Aorta (tissue), 5 donors: ENCODE measurements at regions not wholly inside any gene's neighbourhood (a gene's known extent, or its start where the extent isn't known, plus 50 kb on each side); places are given as distances from the start of the nearest gene placed in this dataset.

Experiments
- ATAC-seq: fragments of 200-7000 bp; cut with Tn5 transposase; one replicate; pipeline ENCODE4 v1.9.1; 2022; ENCODE audit warnings: moderate library complexity; ENCODE audit not compliant: low FRiP score
- DNase-seq, 2 donors: peaks; one replicate each; pipeline ENCODE4 v3.0.0-alpha.2; 2020
- H3K27ac ChIP-seq, 2 donors: one replicate each; pipeline ENCODE4 v1.5.1; 2013; ENCODE audit warnings: low read length in 2 of 2, mild to moderate bottlenecking in 2 of 2, moderate library complexity in 2 of 2, control low read depth in 1 of 2, inconsistent platforms in 1 of 2, low read depth in 1 of 2
- H3K27me3 ChIP-seq, 2 donors: one replicate each; pipeline ENCODE4 v1.6.1; 2013; ENCODE audit warnings: control low read depth in 1 of 2, low read length in 1 of 2, mild to moderate bottlenecking in 1 of 2, moderate library complexity in 1 of 2; ENCODE audit not compliant: insufficient read depth in 2 of 2, control insufficient read depth in 1 of 2
- H3K36me3 ChIP-seq, 2 donors: one replicate each; pipeline ENCODE4 v1.6.1; 2013; ENCODE audit warnings: control low read depth in 1 of 2, low read length in 1 of 2, mild to moderate bottlenecking in 1 of 2; ENCODE audit not compliant: insufficient read depth in 2 of 2, control insufficient read depth in 1 of 2
- H3K4me1 ChIP-seq, 2 donors: one replicate each; pipeline ENCODE4 v1.6.1; 2013; ENCODE audit warnings: low read length in 2 of 2, control low read depth in 1 of 2, mild to moderate bottlenecking in 1 of 2, moderate library complexity in 1 of 2; ENCODE audit not compliant: insufficient read depth in 2 of 2, control insufficient read depth in 1 of 2
- H3K4me3 ChIP-seq, 2 donors: one replicate each; pipeline ENCODE4 v1.5.1; 2013; ENCODE audit warnings: low read length in 2 of 2, control low read depth in 1 of 2, mild to moderate bottlenecking in 1 of 2
- H3K9me3 ChIP-seq: one replicate; pipeline ENCODE4 v1.6.1; 2013; ENCODE audit warnings: mild to moderate bottlenecking, low read length; ENCODE audit not compliant: control insufficient read depth
- WGBS, 2 donors: extraction: QIAGEN DNeasy Blood & Tissue Kit; methylation state at CpG; one replicate each; pipeline ENCODE4 v1.1.7; 2013; 5-methylcytosine and 5-hydroxymethylcytosine counted together
- intact Hi-C, 2 donors: fragments of 100-400 bp; cut with DNase I; formaldehyde crosslinking; loops; one replicate each; pipeline versions ENCODE4 v1.14.2 to v1.15.0; 2022
- donor health status: healthy with polysubstance abuse.
- donor health status: Bipolar disorder and iron deficiency.
- donor health status: DM: no; HTN: no; CAD: no.
- donor health status: DM: no; HTN: no; CAD: no.
- donor health status: DM: yes; HTN: yes; CAD: no.

DNA sequence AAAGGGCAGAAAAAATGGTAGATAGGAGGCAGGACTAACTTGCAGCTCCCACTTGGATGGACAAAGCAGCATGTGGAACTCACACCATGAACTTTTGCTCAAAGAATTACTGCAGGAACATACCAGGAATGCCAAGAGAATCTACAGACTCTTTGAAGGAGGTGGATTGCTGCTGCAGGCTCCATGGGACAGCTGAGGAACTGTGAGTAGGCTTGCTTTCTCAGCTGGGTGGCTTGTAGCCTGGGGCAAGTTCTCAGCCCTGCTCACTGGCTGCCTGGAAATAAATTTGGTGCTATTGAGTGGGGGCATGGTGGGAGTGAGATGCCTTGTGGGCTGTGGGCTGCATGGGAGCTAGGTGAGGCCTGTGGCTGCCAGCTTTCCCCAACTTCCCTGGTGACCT is 574.5 kb downstream of the PRELID2 start:
- Histone ChIP-seq H3K27ac (no peak overlapping the region), H3K4me1 (no peaks in the 10 kb centered on the region), H3K36me3 (no peaks in the 10 kb centered on the region), H3K9me3 (no peaks in the 10 kb centered on the region), H3K27me3 (no peaks in the 10 kb centered on the region), H3K4me3 (no peak overlapping the region)
- DNase-seq (no peak), ATAC-seq (no peak)
- intact Hi-C loops = no loop called here

GRCh38 chr5:145247745-145248040 is 587.4 kb downstream of the PRELID2 start:
- Histone ChIP-seq H3K9me3 (no peaks in the 10 kb centered on the region), H3K4me3 (no peak overlapping the region), H3K36me3 (no peaks in the 10 kb centered on the region), H3K27me3 (no peaks in the 10 kb centered on the region), H3K27ac (no peak overlapping the region), H3K4me1 (peaks cover 2 to 3% of the 10 kb centered on the region in 2 donors)
- WGBS, 2 donors = 92% methylated on average over 2 of the region's 2 CpGs
- DNase-seq (no peak), ATAC-seq (no peak)
- intact Hi-C loops = no loop called here

DNA sequence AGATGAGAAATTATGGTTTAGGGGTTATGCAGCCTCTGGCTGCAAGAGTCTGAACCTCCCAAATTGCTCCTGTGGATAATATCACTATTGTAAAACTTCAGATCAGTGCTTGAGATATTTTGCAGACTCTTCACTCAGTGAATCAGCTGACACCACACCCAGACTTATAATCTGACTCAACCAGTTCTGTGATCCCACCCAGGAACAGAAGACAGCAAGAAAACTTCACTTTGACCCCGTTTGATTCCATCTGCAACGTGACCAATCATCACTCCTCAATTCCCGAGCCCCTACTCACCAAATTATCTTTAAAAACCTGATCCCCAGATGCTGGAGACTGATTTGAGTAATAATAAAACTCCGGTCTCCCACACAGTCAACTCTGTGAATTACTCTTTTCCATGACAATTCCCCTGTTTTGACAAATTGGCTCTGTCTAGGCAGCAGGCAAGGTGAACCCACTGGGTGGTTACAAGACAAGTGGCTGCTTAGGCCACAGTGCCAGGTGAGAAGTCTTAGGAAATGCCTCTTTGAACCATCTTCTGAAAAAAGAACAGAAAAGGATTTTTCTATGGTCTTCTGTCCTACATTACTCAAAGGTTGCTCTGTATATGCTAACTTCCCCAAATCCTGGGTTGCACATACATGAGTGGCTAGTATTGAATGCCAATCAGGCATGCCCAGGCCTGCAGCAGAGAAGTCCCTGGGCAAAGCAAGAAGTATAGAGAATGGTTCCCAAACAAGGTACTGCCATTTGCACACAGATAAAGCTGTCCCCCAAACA is 588.0 kb downstream of the PRELID2 start:
- Histone ChIP-seq H3K9me3 (no peaks in the 10 kb centered on the region), H3K27ac (no peak overlapping the region), H3K36me3 (no peaks in the 10 kb centered on the region), H3K27me3 (no peaks in the 10 kb centered on the region), H3K4me1 (peaks cover 2 to 3% of the 10 kb centered on the region in 2 donors), H3K4me3 (no peak overlapping the region)
- DNase-seq = no peak
- no peak for ATAC-seq
- intact Hi-C loops = no loop called here
- 94 to 96% methylated on average over 4 of the region's 4 CpGs for WGBS, 2 donors

- DNase-seq (no peak), ATAC-seq (no peak)
- H3K4me3 ChIP-seq = no peak overlapping the region
- peaks cover 2 to 3% of the 10 kb centered on the region in 2 donors for H3K4me1 ChIP-seq
- 98 to 99% methylated on average over 2 of the region's 2 CpGs for WGBS, 2 donors
- intact Hi-C loops = no loop called here
- no peaks in the 10 kb centered on the region for H3K36me3 ChIP-seq
- H3K27me3 ChIP-seq = no peaks in the 10 kb centered on the region
- no peaks in the 10 kb centered on the region for H3K9me3 ChIP-seq
- H3K27ac ChIP-seq = no peak overlapping the region
Observed at GRCh38 chr5:145246379-145246778, 588.8 kb downstream of the PRELID2 start.

DNA sequence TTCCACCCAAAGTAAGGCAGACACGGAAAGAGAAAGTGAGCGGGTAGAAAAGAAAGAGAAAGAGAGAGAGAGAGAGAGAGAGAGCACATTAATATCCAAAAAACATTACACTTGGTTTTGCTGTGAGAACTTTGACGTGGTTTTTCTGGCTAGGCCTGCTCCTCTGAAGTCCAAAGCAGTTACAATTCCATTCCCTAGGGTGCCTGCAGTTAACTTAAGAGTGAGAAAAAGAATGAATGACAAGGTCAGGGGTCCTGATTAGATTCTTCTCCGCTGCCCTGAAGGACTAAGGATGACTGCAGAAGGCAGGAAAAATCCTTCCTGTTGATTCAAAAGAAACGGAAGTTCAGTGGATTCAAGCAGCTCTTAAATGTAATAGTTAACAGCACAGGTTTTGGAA is 589.8 kb downstream of the PRELID2 start:
- ATAC-seq = no peak

GRCh38 chr5:145244788-145245187 is 590.4 kb downstream of the PRELID2 start:
- WGBS, 2 donors = 6 to 9% methylated on average over 2 of the region's 2 CpGs
- no peak overlapping the region for H3K27ac ChIP-seq
- no peaks in the 10 kb centered on the region for H3K36me3 ChIP-seq
- H3K9me3 ChIP-seq = no peaks in the 10 kb centered on the region
- no peaks in the 10 kb centered on the region for H3K27me3 ChIP-seq
- peaks cover 2 to 3% of the 10 kb centered on the region in 2 donors for H3K4me1 ChIP-seq
- DNase-seq (no peak), ATAC-seq (no peak)
- intact Hi-C loops = no loop called here
- H3K4me3 ChIP-seq = no peak overlapping the region

More for the DNA sequence above, 589.8 kb downstream of the PRELID2 start:
- peak overlapping the region; percentile 18 to 36 for H3K4me3 ChIP-seq
- 3 to 7% methylated on average over 5 of the region's 5 CpGs for WGBS, 2 donors
- peaks cover 2 to 3% of the 10 kb centered on the region in 2 donors for H3K4me1 ChIP-seq
- no peaks in the 10 kb centered on the region for H3K9me3 ChIP-seq
- no peaks in the 10 kb centered on the region for H3K36me3 ChIP-seq
- H3K27ac ChIP-seq = peak overlapping the region; percentile 48 to 67
- DNase-seq = no peak
- no peaks in the 10 kb centered on the region for H3K27me3 ChIP-seq
- intact Hi-C loops = no loop called here

GRCh38 chr5:145244251-145244650 is 590.9 kb downstream of the PRELID2 start:
- Histone ChIP-seq H3K36me3 (no peaks in the 10 kb centered on the region), H3K27ac (no peak overlapping the region), H3K9me3 (no peaks in the 10 kb centered on the region), H3K4me3 (no peak overlapping the region), H3K27me3 (no peaks in the 10 kb centered on the region), H3K4me1 (peaks cover 2 to 3% of the 10 kb centered on the region in 2 donors)
- DNase-seq (no peak), ATAC-seq (no peak)
- intact Hi-C loops = no loop called here
- 88% methylated on average over 4 of the region's 4 CpGs for WGBS, 2 donors

DNA sequence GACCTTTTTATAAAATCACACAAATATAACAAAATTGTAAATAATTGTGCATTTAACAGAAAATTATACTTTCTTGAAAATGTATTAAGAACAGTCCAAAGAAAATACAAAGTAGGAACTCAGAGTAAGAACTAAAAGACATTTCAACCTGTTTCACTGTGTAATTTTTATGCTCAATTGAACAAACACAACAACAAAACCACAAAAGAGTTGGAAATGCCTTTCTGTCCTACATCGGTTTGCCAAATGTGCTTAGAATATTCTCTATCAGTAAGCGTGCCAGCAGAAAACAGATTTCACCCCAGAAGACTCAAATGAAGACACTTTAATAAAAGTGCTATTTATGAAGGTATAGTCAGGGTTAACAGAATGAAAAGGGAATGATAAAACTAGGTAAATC is 592.1 kb downstream of the PRELID2 start:
- Histone ChIP-seq H3K9me3 (no peaks in the 10 kb centered on the region), H3K36me3 (no peaks in the 10 kb centered on the region), H3K4me3 (no peak overlapping the region), H3K4me1 (peaks cover 2 to 3% of the 10 kb centered on the region in 2 donors), H3K27ac (no peak overlapping the region), H3K27me3 (no peaks in the 10 kb centered on the region)
- WGBS, 2 donors = 92 to 94% methylated on average over 2 of the region's 2 CpGs
- intact Hi-C loops = no loop called here
- ATAC-seq (no peak), DNase-seq (no peak)

DNA sequence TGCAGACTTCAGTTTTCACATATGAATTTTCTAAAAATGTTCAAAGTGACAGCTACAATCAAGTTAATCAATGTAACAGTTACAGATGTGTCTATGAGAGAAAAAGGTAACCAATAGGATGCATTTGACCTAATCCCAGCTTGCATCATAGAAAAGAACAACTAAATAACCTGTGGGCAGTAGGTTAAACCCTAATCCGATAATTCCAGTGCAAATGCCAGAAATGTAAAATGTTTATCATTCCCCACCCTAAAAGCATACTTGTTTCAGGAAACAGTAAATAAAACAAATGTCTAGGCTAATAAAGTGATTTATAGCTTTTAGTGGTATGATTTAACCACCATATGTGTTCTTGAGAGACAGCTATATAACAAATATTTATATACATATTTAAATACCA is 592.6 kb downstream of the PRELID2 start:
- no peak for ATAC-seq
- DNase-seq = no peak
- WGBS, 2 donors = 95 to 100% methylated on average over 1 of the region's 1 CpG
- Histone ChIP-seq H3K4me1 (peaks cover 2 to 3% of the 10 kb centered on the region in 2 donors), H3K4me3 (no peak overlapping the region), H3K27me3 (no peaks in the 10 kb centered on the region), H3K36me3 (no peaks in the 10 kb centered on the region), H3K9me3 (no peaks in the 10 kb centered on the region), H3K27ac (no peak overlapping the region)
- intact Hi-C loops = no loop called here
